Panc1 (cell line): ENCODE measurements at regions not wholly inside any gene's neighbourhood (a gene's known extent, or its start where the extent isn't known, plus 50 kb on each side); places are given as distances from the start of the nearest gene placed in this dataset.

Experiments used
- POLR2AphosphoS5 ChIP-seq: IDR thresholded peaks from 2 replicates; pipeline ENCODE4 v1.6.1; 2012; ENCODE audit warnings: mild to moderate bottlenecking, low read depth, low read length, moderate library complexity
- TCF7L2 ChIP-seq: IDR thresholded peaks from 2 replicates; pipeline ENCODE4 v1.6.1; 2011; ENCODE audit warnings: mild to moderate bottlenecking, low read depth, low read length, inconsistent platforms
- TF ChIP-seq, protein P1 (sequence below): fragments of 450-650 bp; IDR thresholded peaks from 2 replicates; pipeline ENCODE4 v1.5.1; 2017; ENCODE audit warnings: mild to moderate bottlenecking

DNA sequence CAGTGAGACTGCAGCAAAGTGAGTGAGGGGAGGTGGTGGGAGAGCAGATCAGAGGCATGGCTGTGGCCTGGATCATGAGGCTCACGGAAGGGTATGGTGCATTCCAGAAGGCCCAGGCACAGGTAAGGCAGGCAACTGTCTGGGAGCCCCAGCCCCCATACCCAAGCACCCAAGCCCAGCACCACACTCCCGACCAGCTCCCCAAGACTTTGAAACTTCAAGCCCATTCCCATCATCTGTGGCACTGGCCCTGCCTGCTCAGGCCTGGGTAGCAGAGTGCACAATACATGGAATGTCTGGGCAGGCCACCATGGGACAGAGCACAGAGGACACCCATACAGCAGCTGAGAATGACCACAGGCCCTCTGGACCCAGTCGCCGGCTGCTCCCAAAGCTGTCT is 202.6 kb upstream of the ARL4C start:
- TF ChIP-seq, protein P1, sequence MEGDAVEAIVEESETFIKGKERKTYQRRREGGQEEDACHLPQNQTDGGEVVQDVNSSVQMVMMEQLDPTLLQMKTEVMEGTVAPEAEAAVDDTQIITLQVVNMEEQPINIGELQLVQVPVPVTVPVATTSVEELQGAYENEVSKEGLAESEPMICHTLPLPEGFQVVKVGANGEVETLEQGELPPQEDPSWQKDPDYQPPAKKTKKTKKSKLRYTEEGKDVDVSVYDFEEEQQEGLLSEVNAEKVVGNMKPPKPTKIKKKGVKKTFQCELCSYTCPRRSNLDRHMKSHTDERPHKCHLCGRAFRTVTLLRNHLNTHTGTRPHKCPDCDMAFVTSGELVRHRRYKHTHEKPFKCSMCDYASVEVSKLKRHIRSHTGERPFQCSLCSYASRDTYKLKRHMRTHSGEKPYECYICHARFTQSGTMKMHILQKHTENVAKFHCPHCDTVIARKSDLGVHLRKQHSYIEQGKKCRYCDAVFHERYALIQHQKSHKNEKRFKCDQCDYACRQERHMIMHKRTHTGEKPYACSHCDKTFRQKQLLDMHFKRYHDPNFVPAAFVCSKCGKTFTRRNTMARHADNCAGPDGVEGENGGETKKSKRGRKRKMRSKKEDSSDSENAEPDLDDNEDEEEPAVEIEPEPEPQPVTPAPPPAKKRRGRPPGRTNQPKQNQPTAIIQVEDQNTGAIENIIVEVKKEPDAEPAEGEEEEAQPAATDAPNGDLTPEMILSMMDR = no peak
- TF ChIP-seq POLR2AphosphoS5 = no peak
- TF ChIP-seq TCF7L2 = no peak
